Keratinocyte (primary cell): ENCODE measurements at regions not wholly inside any gene's neighbourhood (a gene's known extent, or its start where the extent isn't known, plus 50 kb on each side); places are given as distances from the start of the nearest gene placed in this dataset.

ENCODE experiments used
- DNase-seq: peaks from one replicate; pipeline ENCODE4 v3.0.0-alpha.2; 2011; ENCODE audit warnings: low read depth, missing footprints, low spot score
- FAIRE-seq: peaks from 2 replicates; lab custom pipeline; 2011; peaks lifted over from hg19 to GRCh38; lab: Jason Lieb, UNC
- H2AFZ ChIP-seq: 2 replicates; pipeline ENCODE4 v1.6.0; 2012; ENCODE audit warnings: low read length, control low read depth, inconsistent platforms; ENCODE audit not compliant: control insufficient read depth
- H3K27ac ChIP-seq: 2 replicates; pipeline ENCODE4 v1.5.1; 2011; ENCODE audit warnings: low read length; ENCODE audit not compliant: control insufficient read depth, insufficient read depth
- H3K27me3 ChIP-seq: 3 replicates; pipeline ENCODE4 v1.6.0; 2011; ENCODE audit warnings: low read length; ENCODE audit not compliant: control insufficient read depth, insufficient read depth; ENCODE audit errors: extremely low read depth
- H3K36me3 ChIP-seq, 2 experiments: 2 replicates in 1 of 2; 3 replicates in 1 of 2; pipeline ENCODE4 v1.5.1; 2011; ENCODE audit warnings: low read length in 2 of 2, mild to moderate bottlenecking in 1 of 2; ENCODE audit not compliant: control insufficient read depth in 2 of 2, insufficient read depth in 2 of 2; ENCODE audit errors: extremely low read depth in 1 of 2
- H3K4me1 ChIP-seq: 3 replicates; pipeline ENCODE4 v1.5.1; 2011; ENCODE audit warnings: low read length; ENCODE audit not compliant: control insufficient read depth, insufficient read depth; ENCODE audit errors: extremely low read depth
- H3K4me2 ChIP-seq: 3 replicates; pipeline ENCODE4 v1.6.0; 2011; ENCODE audit warnings: low read depth, low read length; ENCODE audit not compliant: control insufficient read depth, insufficient read depth; ENCODE audit errors: extremely low read depth
- H3K4me3 ChIP-seq, 3 experiments: fragments of 200-600 bp in 1 of 3; sonication (generic) in 1 of 3; 2 replicates in 2 of 3; 3 replicates in 1 of 3; pipeline ENCODE4 v1.5.1; 2011 to 2016; ENCODE audit warnings: low read length in 3 of 3, mild to moderate bottlenecking in 3 of 3, control low read depth in 2 of 3, inconsistent platforms in 1 of 3, low read depth in 1 of 3, mixed read lengths in 1 of 3, mixed run types in 1 of 3, moderate library complexity in 1 of 3; ENCODE audit not compliant: control insufficient read depth in 2 of 3, insufficient read depth in 2 of 3; ENCODE audit errors: extremely low read depth in 1 of 3
- H3K79me2 ChIP-seq: 2 replicates; pipeline ENCODE4 v1.6.0; 2012; ENCODE audit warnings: low read length; ENCODE audit not compliant: control insufficient read depth, insufficient read depth
- H3K9ac ChIP-seq: 3 replicates; pipeline ENCODE4 v1.6.0; 2011; ENCODE audit warnings: low read length; ENCODE audit not compliant: control insufficient read depth, insufficient read depth; ENCODE audit errors: extremely low read depth
- H3K9me1 ChIP-seq: 3 replicates; pipeline ENCODE4 v1.6.0; 2011; ENCODE audit warnings: low read length; ENCODE audit not compliant: control insufficient read depth, insufficient read depth; ENCODE audit errors: extremely low read depth
- H3K9me3 ChIP-seq: 2 replicates; pipeline ENCODE4 v1.5.1; 2012; ENCODE audit warnings: low read depth, low read length; ENCODE audit not compliant: control insufficient read depth
- H4K20me1 ChIP-seq: 3 replicates; pipeline ENCODE4 v1.6.0; 2011; ENCODE audit warnings: low read length; ENCODE audit not compliant: control insufficient read depth, insufficient read depth; ENCODE audit errors: extremely low read depth
- CTCF ChIP-seq, 3 experiments: IDR thresholded peaks in 1 of 3; conservative IDR thresholded peaks in 1 of 3; optimal IDR thresholded peaks in 1 of 3; 2 replicates in 2 of 3; 3 replicates in 1 of 3; pipeline versions ENCODE3 to v1.5.1; 2011; ENCODE audit warnings: low read length in 3 of 3, mild to moderate bottlenecking in 3 of 3, moderate library complexity in 2 of 3, control low read depth in 1 of 3, inconsistent platforms in 1 of 3; ENCODE audit not compliant: insufficient read depth in 2 of 3; ENCODE audit errors: extremely low read depth in 1 of 3
- EZH2 ChIP-seq: IDR thresholded peaks from one replicate; pipeline ENCODE4 v1.6.1; 2012; ENCODE audit warnings: inconsistent platforms, mild to moderate bottlenecking, low read length, moderate library complexity
- dilution Hi-C: fragments of 300-500 bp; cut with MboI; formaldehyde crosslinking; loops from one replicate; pipeline ENCODE4 v1.7.0; 2020; ENCODE audit warnings: low sequenced_read_pairs; ENCODE audit not compliant: extremely low pct_ligation_motif_present

- no peak overlapping the region for H3K9ac ChIP-seq
- TF ChIP-seq CTCF (optimal IDR thresholded peaks at IDR 0.05 in 1 of 3, IDR thresholded peaks at IDR 0.05 in 1 of 3, conservative IDR thresholded peaks at IDR 0.05 in 1 of 3; ENCODE audit: extremely low read depth in 1 of 3, insufficient read depth in 2 of 3, low read length in 3 of 3) (no peak), EZH2 (no peak)
- DNase-seq (no peak), FAIRE-seq (no peak)
- H3K36me3 ChIP-seq: no peaks in the 10 kb centered on the region
- H2AFZ ChIP-seq: no peak overlapping the region
- dilution Hi-C loops: no loop called here
- H3K4me3 ChIP-seq: no peak overlapping the region
- H3K4me1 ChIP-seq: peaks cover 9% of the 10 kb centered on the region
- peaks cover 3% of the 10 kb centered on the region for H3K9me1 ChIP-seq
- H3K79me2 ChIP-seq: no peaks in the 10 kb centered on the region
- H3K27ac ChIP-seq: no peak overlapping the region
- H4K20me1 ChIP-seq: peaks cover 4% of the 10 kb centered on the region
- H3K27me3 ChIP-seq: no peaks in the 10 kb centered on the region
- H3K4me2 ChIP-seq: no peak overlapping the region
- no peaks in the 10 kb centered on the region for H3K9me3 ChIP-seq
Measured at GRCh38 chr11:11071486-11071885, 213.6 kb upstream of the ZBED5 start.

- Histone ChIP-seq H4K20me1 (peaks cover 4% of the 10 kb centered on the region), H2AFZ (no peak overlapping the region), H3K9me1 (peaks cover 3% of the 10 kb centered on the region), H3K4me2 (no peak overlapping the region), H3K4me1 (peaks cover 9% of the 10 kb centered on the region), H3K36me3 (no peaks in the 10 kb centered on the region), H3K4me3 (no peak overlapping the region), H3K27ac (no peak overlapping the region), H3K27me3 (no peaks in the 10 kb centered on the region), H3K9me3 (no peaks in the 10 kb centered on the region), H3K79me2 (no peaks in the 10 kb centered on the region), H3K9ac (no peak overlapping the region)
- DNase-seq: no peak
- dilution Hi-C loops: no loop called here
- no peak for FAIRE-seq
- TF ChIP-seq CTCF (optimal IDR thresholded peaks at IDR 0.05 in 1 of 3, IDR thresholded peaks at IDR 0.05 in 1 of 3, conservative IDR thresholded peaks at IDR 0.05 in 1 of 3; ENCODE audit: extremely low read depth in 1 of 3, insufficient read depth in 2 of 3, low read length in 3 of 3) (no peak), EZH2 (no peak)
Measured at GRCh38 chr11:11070976-11071375, 213.1 kb upstream of the ZBED5 start.
